ENCODE measurements at regions not wholly inside any gene's neighbourhood (a gene's known extent, or its start where the extent isn't known, plus 50 kb on each side); places are given as distances from the start of the nearest gene placed in this dataset.

GRCh38 chr9:78133751-78134150 lies 102.1 kb upstream of the CEP78 start:
- no peak for TF ChIP-seq CTCF (IDR thresholded peaks at IDR 0.05; ENCODE audit: poor library complexity)
- TF ChIP-seq EZH2 (IDR thresholded peaks at IDR 0.05; ENCODE audit: borderline replicate concordance) = no peak
- no peak for TF ChIP-seq EZH2phosphoT487 (IDR thresholded peaks at IDR 0.05; ENCODE audit: low read depth, severe bottlenecking, unreplicated experiment)

Measured in hepatocyte (in vitro differentiated cells).